ENCODE measurements at regions not wholly inside any gene's neighbourhood (a gene's known extent, or its start where the extent isn't known, plus 50 kb on each side); places are given as distances from the start of the nearest gene placed in this dataset.

GRCh38 chr21:41075656-41076055 lies 92.3 kb upstream of the BACE2 start:
- DNase-seq (ENCODE audit: low read depth, low spot score): no peak

- DNase-seq (ENCODE audit: low read depth, low spot score): no peak
Observed at GRCh38 chr21:41076064-41076463, 91.9 kb upstream of the BACE2 start.

- DNase-seq (ENCODE audit: low read depth, low spot score): no peak
Observed at GRCh38 chr21:41079159-41079558, 88.8 kb upstream of the BACE2 start.

- DNase-seq (ENCODE audit: low read depth, low spot score): no peak
Observed at GRCh38 chr21:41080485-41081121, 87.4 kb upstream of the BACE2 start.

- DNase-seq (ENCODE audit: low read depth, low spot score): no peak
Observed at GRCh38 chr21:41086569-41086968, 81.4 kb upstream of the BACE2 start.

GRCh38 chr21:41090981-41091380 lies 77.0 kb upstream of the BACE2 start:
- DNase-seq (ENCODE audit: low read depth, low spot score): no peak

- DNase-seq (ENCODE audit: low read depth, low spot score): no peak
Observed at GRCh38 chr21:41091616-41092015, 76.3 kb upstream of the BACE2 start.

GRCh38 chr21:41092312-41092711 lies 75.6 kb upstream of the BACE2 start:
- no peak for DNase-seq (ENCODE audit: low read depth, low spot score)

GRCh38 chr21:41095983-41096382 lies 72.0 kb upstream of the BACE2 start:
- DNase-seq (ENCODE audit: low read depth, low spot score): no peak

GRCh38 chr21:41098076-41098475 lies 69.9 kb upstream of the BACE2 start:
- DNase-seq (ENCODE audit: low read depth, low spot score): no peak

- DNase-seq (ENCODE audit: low read depth, low spot score): no peak
Observed at GRCh38 chr21:41098481-41099042, 69.4 kb upstream of the BACE2 start.

- DNase-seq (ENCODE audit: low read depth, low spot score): no peak
Observed at GRCh38 chr21:41100826-41101550, 67.0 kb upstream of the BACE2 start.

- no peak for DNase-seq (ENCODE audit: low read depth, low spot score)
Observed at GRCh38 chr21:41102281-41102680, 65.7 kb upstream of the BACE2 start.

- no peak for DNase-seq (ENCODE audit: low read depth, low spot score)
Observed at GRCh38 chr21:41107602-41108001, 60.4 kb upstream of the BACE2 start.

- DNase-seq (ENCODE audit: low read depth, low spot score): no peak
Observed at GRCh38 chr21:41108668-41109585, 59.0 kb upstream of the BACE2 start.

- DNase-seq (ENCODE audit: low read depth, low spot score): no peak
Observed at GRCh38 chr21:41110161-41110560, 57.8 kb upstream of the BACE2 start.

GRCh38 chr21:41110664-41111063 lies 57.3 kb upstream of the BACE2 start:
- DNase-seq (ENCODE audit: low read depth, low spot score): no peak

GRCh38 chr21:41111681-41112080 lies 56.3 kb upstream of the BACE2 start:
- DNase-seq (ENCODE audit: low read depth, low spot score): no peak

- peak; percentile 65 for DNase-seq (ENCODE audit: low read depth, low spot score)
Observed at GRCh38 chr21:41112740-41113692, 54.9 kb upstream of the BACE2 start.

- DNase-seq (ENCODE audit: low read depth, low spot score): no peak
Observed at GRCh38 chr21:41115851-41116250, 52.1 kb upstream of the BACE2 start.
